Breast epithelium (tissue), 4 donors: ENCODE measurements at regions not wholly inside any gene's neighbourhood (a gene's known extent, or its start where the extent isn't known, plus 50 kb on each side); places are given as distances from the start of the nearest gene placed in this dataset.

Experiments
- DNase-seq, 2 donors: peaks; one replicate each; pipeline ENCODE4 v3.0.0-alpha.2; 2019; ENCODE audit warnings: low spot score in 2 of 2
- H3K27ac ChIP-seq, 2 donors: fragments of 200-600 bp; sonication (generic) in 1 of 2; one replicate each; pipeline ENCODE4 v1.5.1; 2016 to 2019; ENCODE audit warnings: mild to moderate bottlenecking in 1 of 2
- H3K27me3 ChIP-seq, 2 donors: fragments of 200-600 bp; sonication (generic) in 1 of 2; one replicate each; pipeline versions ENCODE4 v1.5.1 to v1.6.0; 2017 to 2019; ENCODE audit warnings: control low read depth in 1 of 2, mild to moderate bottlenecking in 1 of 2
- H3K36me3 ChIP-seq: fragments of 200-600 bp; one replicate; pipeline ENCODE4 v1.5.1; 2019
- H3K4me1 ChIP-seq, 2 donors: fragments of 200-600 bp; sonication (generic); one replicate each; pipeline ENCODE4 v1.5.1; 2016 to 2019; ENCODE audit warnings: control low read depth in 1 of 2
- H3K4me3 ChIP-seq, 3 donors: fragments of 200-600 bp; sonication (generic); 1 replicate in 2 of 3; 2 replicates in 1 of 3; pipeline ENCODE4 v1.5.1; 2016 to 2019; ENCODE audit warnings: mild to moderate bottlenecking in 3 of 3, moderate library complexity in 2 of 3
- H3K9me3 ChIP-seq, 2 donors: fragments of 200-600 bp; sonication (generic) in 1 of 2; one replicate each; pipeline ENCODE4 v1.5.1; 2016 to 2019; ENCODE audit warnings: control low read depth in 1 of 2
- POLR2A ChIP-seq: fragments of 450-650 bp; IDR thresholded peaks from one replicate; pipeline ENCODE4 v1.6.1; 2016; ENCODE audit warnings: antibody characterized with exemption, mild to moderate bottlenecking, moderate library complexity
- POLR2AphosphoS5 ChIP-seq, 3 donors: sonication (generic); formaldehyde crosslinking; IDR thresholded peaks; one replicate each; pipeline ENCODE4 v1.6.1; 2017; ENCODE audit warnings: antibody characterized with exemption in 3 of 3
- intact Hi-C: fragments of 100-400 bp; cut with DNase I; formaldehyde crosslinking; loops from one replicate; pipeline ENCODE4 v1.15.1; 2023; ENCODE audit warnings: low total_unique reads
- TF ChIP-seq, protein P1 (sequence below), 3 donors: fragments of 450-650 bp; IDR thresholded peaks; one replicate each; pipeline ENCODE4 v1.5.1; 2016 to 2017; ENCODE audit warnings: antibody characterized with exemption in 3 of 3, mild to moderate bottlenecking in 3 of 3, moderate library complexity in 3 of 3

DNA sequence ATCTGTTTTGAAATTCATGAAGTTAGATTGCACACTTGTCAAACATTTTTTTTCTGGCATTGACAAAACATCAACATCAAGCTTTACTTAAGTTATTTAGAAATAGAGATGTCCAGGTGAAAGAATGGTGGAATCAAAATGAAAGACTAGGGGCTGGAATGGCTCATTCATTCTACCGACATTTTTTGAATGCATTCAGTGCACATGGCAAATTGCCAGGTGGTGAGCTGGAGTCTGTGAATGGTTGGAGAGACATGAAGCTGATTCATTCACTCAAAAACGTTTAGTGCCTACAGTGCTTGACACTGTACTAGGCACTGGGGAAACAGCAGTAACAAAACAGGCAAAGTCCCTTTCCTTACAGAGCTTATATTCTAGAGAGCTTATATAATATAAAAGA, 292.4 kb downstream of the PPP1R2C start:
- Histone ChIP-seq H3K27me3 (peaks cover 0 to 7% of the 10 kb centered on the region in 2 donors), H3K27ac (no peak overlapping the region), H3K36me3 (no peaks in the 10 kb centered on the region), H3K4me1 (no peaks in the 10 kb centered on the region), H3K9me3 (no peaks in the 10 kb centered on the region), H3K4me3 (no peak overlapping the region)
- DNase-seq = no peak
- intact Hi-C loops = no loop called here
- no peak for TF ChIP-seq POLR2A
- no peak for TF ChIP-seq POLR2AphosphoS5 (IDR thresholded peaks at IDR 0.05)
- TF ChIP-seq, protein P1, sequence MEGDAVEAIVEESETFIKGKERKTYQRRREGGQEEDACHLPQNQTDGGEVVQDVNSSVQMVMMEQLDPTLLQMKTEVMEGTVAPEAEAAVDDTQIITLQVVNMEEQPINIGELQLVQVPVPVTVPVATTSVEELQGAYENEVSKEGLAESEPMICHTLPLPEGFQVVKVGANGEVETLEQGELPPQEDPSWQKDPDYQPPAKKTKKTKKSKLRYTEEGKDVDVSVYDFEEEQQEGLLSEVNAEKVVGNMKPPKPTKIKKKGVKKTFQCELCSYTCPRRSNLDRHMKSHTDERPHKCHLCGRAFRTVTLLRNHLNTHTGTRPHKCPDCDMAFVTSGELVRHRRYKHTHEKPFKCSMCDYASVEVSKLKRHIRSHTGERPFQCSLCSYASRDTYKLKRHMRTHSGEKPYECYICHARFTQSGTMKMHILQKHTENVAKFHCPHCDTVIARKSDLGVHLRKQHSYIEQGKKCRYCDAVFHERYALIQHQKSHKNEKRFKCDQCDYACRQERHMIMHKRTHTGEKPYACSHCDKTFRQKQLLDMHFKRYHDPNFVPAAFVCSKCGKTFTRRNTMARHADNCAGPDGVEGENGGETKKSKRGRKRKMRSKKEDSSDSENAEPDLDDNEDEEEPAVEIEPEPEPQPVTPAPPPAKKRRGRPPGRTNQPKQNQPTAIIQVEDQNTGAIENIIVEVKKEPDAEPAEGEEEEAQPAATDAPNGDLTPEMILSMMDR (IDR thresholded peaks at IDR 0.05) = no peak

DNA sequence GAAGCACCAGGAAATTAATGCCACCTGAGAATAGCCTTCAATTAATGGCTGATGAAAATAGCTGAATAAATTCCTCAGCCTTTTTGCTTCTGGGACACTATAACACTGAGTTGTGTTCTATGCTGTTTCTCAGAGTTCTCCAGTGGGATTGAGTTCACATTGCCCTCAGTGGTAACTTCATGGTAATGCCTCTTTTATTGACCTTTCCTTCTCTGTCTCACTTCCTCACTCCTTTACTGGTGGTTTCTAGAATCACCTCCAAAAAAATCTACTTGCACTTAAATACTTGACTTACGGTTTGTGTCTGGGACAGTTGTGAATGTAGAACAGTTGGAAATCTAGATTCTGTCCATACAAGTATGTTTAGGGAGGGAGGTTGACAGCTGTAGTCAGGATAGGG, 293.7 kb downstream of the PPP1R2C start:
- no peaks in the 10 kb centered on the region for H3K4me1 ChIP-seq
- intact Hi-C loops = no loop called here
- no peak for DNase-seq
- no peak for TF ChIP-seq POLR2A
- TF ChIP-seq, protein P1 (IDR thresholded peaks at IDR 0.05) = no peak
- H3K4me3 ChIP-seq = no peak overlapping the region
- H3K27me3 ChIP-seq = peaks cover 0 to 7% of the 10 kb centered on the region in 2 donors
- H3K36me3 ChIP-seq = no peaks in the 10 kb centered on the region
- H3K27ac ChIP-seq = no peak overlapping the region
- no peaks in the 10 kb centered on the region for H3K9me3 ChIP-seq

DNA sequence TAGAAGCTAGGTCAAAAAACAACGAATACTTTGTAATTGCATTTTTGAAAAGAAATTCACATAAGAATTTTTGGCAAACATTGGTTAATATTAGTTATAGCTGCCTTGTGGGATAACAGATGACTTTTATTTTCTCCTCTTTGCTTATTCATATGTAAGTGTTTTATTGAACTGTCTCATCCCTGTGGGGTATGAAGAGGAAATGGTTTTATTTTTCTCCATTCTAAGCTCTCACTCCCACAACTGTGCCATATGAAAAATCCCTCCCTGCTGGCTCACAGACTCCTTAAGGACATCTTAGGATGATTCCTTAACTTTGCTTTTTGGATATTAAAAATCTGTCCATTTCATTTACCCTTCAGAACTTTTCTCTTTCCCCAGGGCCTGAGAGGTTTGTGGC, 300.6 kb downstream of the PPP1R2C start:
- H3K27me3 ChIP-seq = peaks cover 0 to 10% of the 10 kb centered on the region in 2 donors
- no peak overlapping the region for H3K4me3 ChIP-seq
- TF ChIP-seq, protein P1 (IDR thresholded peaks at IDR 0.05) = no peak
- no peak for TF ChIP-seq POLR2A
- TF ChIP-seq POLR2AphosphoS5 (IDR thresholded peaks at IDR 0.05) = no peak
- DNase-seq = no peak
- no peaks in the 10 kb centered on the region for H3K9me3 ChIP-seq
- H3K36me3 ChIP-seq = no peaks in the 10 kb centered on the region
- intact Hi-C loops = no loop called here
- no peaks in the 10 kb centered on the region for H3K4me1 ChIP-seq
- no peak overlapping the region for H3K27ac ChIP-seq

DNA sequence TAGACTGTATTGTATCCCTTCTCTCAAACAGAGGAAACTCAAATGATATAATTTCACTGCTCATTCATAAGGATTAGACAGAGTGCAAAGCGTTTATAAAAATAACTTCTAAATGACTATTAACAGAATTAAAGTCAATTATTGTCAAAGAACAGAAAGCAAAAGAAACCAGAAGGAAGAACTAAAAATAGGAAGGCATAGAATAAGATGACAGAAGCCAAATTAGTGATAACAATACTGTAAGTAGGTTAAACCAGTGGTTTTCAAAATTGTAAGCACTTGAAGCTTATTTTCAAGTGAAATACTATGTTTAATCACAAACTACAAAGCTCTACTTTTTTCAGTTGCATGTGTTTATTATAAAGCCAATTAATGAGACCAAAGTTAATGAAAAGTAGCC, 305.2 kb downstream of the PPP1R2C start:
- H3K4me1 ChIP-seq = no peaks in the 10 kb centered on the region
- intact Hi-C loops = no loop called here
- no peaks in the 10 kb centered on the region for H3K27me3 ChIP-seq
- DNase-seq = no peak
- TF ChIP-seq, protein P1 (IDR thresholded peaks at IDR 0.05) = no peak
- TF ChIP-seq POLR2A (no peak), POLR2AphosphoS5 (IDR thresholded peaks at IDR 0.05) (no peak)
- H3K36me3 ChIP-seq = no peaks in the 10 kb centered on the region
- H3K27ac ChIP-seq = no peak overlapping the region
- no peaks in the 10 kb centered on the region for H3K9me3 ChIP-seq
- H3K4me3 ChIP-seq = no peak overlapping the region

DNA sequence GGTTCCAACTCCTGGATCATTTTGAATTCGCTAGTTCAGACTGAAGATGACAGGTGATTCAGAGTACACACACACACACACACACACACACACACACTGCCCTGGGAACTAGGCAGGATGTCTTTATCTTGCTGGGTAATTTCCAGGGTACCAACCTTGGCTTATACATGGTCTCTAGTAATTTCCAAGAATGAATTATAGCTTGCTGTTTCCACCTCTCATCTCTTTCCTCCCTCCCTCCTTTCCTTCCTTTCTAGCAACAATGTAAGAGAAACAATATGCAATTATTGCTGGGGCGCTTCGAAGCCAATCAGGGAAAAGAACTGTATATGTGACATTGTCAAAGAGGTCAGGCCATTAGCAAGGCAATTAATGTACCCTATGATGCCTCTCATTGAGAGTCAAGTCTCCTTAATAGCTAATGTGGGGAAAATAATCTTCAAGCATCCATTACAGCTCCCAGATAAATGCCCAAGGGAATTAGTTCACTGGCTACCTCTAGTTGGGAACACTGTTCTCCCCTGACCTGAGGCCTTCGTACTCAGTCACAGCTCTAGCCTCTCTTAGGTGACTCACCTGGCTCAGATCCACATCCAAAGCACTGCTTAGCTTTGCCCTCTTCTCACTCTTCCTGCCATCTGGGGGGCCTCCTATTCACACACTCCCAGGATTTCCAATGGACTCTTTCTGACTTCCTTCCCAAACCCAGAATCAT, 311.5 kb downstream of the PPP1R2C start:
- Histone ChIP-seq H3K9me3 (no peaks in the 10 kb centered on the region), H3K36me3 (no peaks in the 10 kb centered on the region), H3K4me1 (no peaks in the 10 kb centered on the region), H3K4me3 (no peak overlapping the region), H3K27me3 (peaks cover 0 to 6% of the 10 kb centered on the region in 2 donors), H3K27ac (no peak overlapping the region)
- DNase-seq = no peak
- TF ChIP-seq, protein P1 (IDR thresholded peaks at IDR 0.05) = no peak
- TF ChIP-seq POLR2AphosphoS5 (IDR thresholded peaks at IDR 0.05) (no peak), POLR2A (no peak)
- intact Hi-C loops = no loop called here
